Endothelial cell of umbilical vein (primary cell): ENCODE measurements at regions not wholly inside any gene's neighbourhood (a gene's known extent, or its start where the extent isn't known, plus 50 kb on each side); places are given as distances from the start of the nearest gene placed in this dataset.

ENCODE experiments used
- BruUV-seq: library from RNA; stranded (reverse); fragments of 400-500 nt; replicated peaks from 2 replicates; lab custom pipeline; 2021; lab: Mats Ljungman, UMichigan
- CTCF ChIA-PET: fragments of 300-600, 350-600 bp; sonication (Branson Sonifier 250); formaldehyde crosslinking; loops from one replicate; lab custom pipeline; 2021; ENCODE audit warnings: antibody characterized with exemption, inconsistent platforms; lab: Charles Lee
- POLR2A ChIA-PET: fragments of 300-600, 350-600 bp; sonication (Branson Sonifier 250); formaldehyde crosslinking; loops from one replicate; lab custom pipeline; 2021; ENCODE audit warnings: antibody characterized with exemption, inconsistent platforms; lab: Charles Lee
- DNase-seq: peaks from one replicate; pipeline ENCODE4 v3.0.0-alpha.2; 2011; ENCODE audit warnings: low read depth, low spot score
- FAIRE-seq: peaks from 2 replicates; lab custom pipeline; 2011; peaks lifted over from hg19 to GRCh38; lab: Jason Lieb, UNC
- H2AFZ ChIP-seq: 2 replicates; pipeline ENCODE4 v1.6.0; 2012; ENCODE audit warnings: low read depth, low read length, control low read depth, inconsistent platforms
- H3K27ac ChIP-seq: 2 replicates; pipeline ENCODE4 v1.5.1; 2011; ENCODE audit warnings: low read depth, mild to moderate bottlenecking, control low read depth, low read length, moderate library complexity; ENCODE audit not compliant: insufficient read depth
- H3K27me3 ChIP-seq, 2 experiments: 2 replicates each; pipeline versions ENCODE4 v1.6.0 to v1.6.1; 2011; ENCODE audit warnings: low read length in 2 of 2, mixed read lengths in 1 of 2; ENCODE audit not compliant: control insufficient read depth in 2 of 2, insufficient read depth in 2 of 2
- H3K36me3 ChIP-seq, 2 experiments: 2 replicates in 1 of 2; 3 replicates in 1 of 2; pipeline ENCODE4 v1.5.1; 2011; ENCODE audit warnings: low read length in 2 of 2, mild to moderate bottlenecking in 1 of 2, moderate library complexity in 1 of 2; ENCODE audit not compliant: control insufficient read depth in 2 of 2, insufficient read depth in 2 of 2; ENCODE audit errors: extremely low read depth in 1 of 2
- H3K4me1 ChIP-seq: 3 replicates; pipeline ENCODE4 v1.5.1; 2011; ENCODE audit warnings: mild to moderate bottlenecking, low read length; ENCODE audit not compliant: control insufficient read depth, insufficient read depth; ENCODE audit errors: extremely low read depth
- H3K4me2 ChIP-seq: 2 replicates; pipeline ENCODE4 v1.6.1; 2011; ENCODE audit warnings: low read length, control low read depth, mixed read lengths; ENCODE audit not compliant: insufficient read depth
- H3K4me3 ChIP-seq, 3 experiments: fragments of 200-600 bp in 1 of 3; sonication (generic), shearing (Covaris generic) in 1 of 3; replicated peaks in 1 of 3; 2 replicates each; pipeline ENCODE4 v1.5.1; 2011 to 2016; ENCODE audit warnings: control low read depth in 3 of 3, low read length in 3 of 3, mild to moderate bottlenecking in 2 of 3, inconsistent platforms in 1 of 3, low read depth in 1 of 3, moderate library complexity in 1 of 3; ENCODE audit not compliant: insufficient read depth in 1 of 3
- H3K79me2 ChIP-seq: 2 replicates; pipeline ENCODE4 v1.6.0; 2012; ENCODE audit warnings: low read length, inconsistent platforms; ENCODE audit not compliant: control insufficient read depth, insufficient read depth
- H3K9ac ChIP-seq: replicated peaks from 2 replicates; pipeline ENCODE3; 2011; ENCODE audit warnings: low read length, control low read depth; ENCODE audit not compliant: insufficient read depth; ENCODE audit errors: extremely low read depth
- H3K9me1 ChIP-seq: replicated peaks from 3 replicates; pipeline ENCODE4 v1.6.0; 2011; ENCODE audit warnings: mild to moderate bottlenecking, low read length; ENCODE audit not compliant: control insufficient read depth, insufficient read depth; ENCODE audit errors: extremely low read depth
- H3K9me3 ChIP-seq: replicated peaks from 2 replicates; pipeline ENCODE4 v1.5.1; 2012; ENCODE audit warnings: low read length, inconsistent platforms; ENCODE audit not compliant: control insufficient read depth, insufficient read depth
- H4K20me1 ChIP-seq: replicated peaks from 2 replicates; pipeline ENCODE3; 2011; ENCODE audit warnings: mild to moderate bottlenecking, low read length; ENCODE audit not compliant: control insufficient read depth, insufficient read depth; ENCODE audit errors: extremely low read depth
- CTCF ChIP-seq, 2 donors: IDR thresholded peaks; 1 replicate in 1 of 2; 2 replicates in 1 of 2; pipeline ENCODE4 v1.5.1; 2011; ENCODE audit warnings: low read length in 2 of 2, mild to moderate bottlenecking in 2 of 2, moderate library complexity in 2 of 2, control low read depth in 1 of 2, inconsistent platforms in 1 of 2, low read depth in 1 of 2; ENCODE audit not compliant: insufficient read depth in 1 of 2; ENCODE audit errors: extremely low read depth in 1 of 2
- EZH2 ChIP-seq: IDR thresholded peaks from 2 replicates; pipeline ENCODE4 v1.6.1; 2012; ENCODE audit warnings: borderline replicate concordance, low read depth, mild to moderate bottlenecking, moderate library complexity, low read length, inconsistent platforms; ENCODE audit not compliant: severe bottlenecking
- FOS ChIP-seq: IDR thresholded peaks from 2 replicates; pipeline ENCODE4 v1.6.1; 2011; ENCODE audit warnings: mild to moderate bottlenecking, low read length, moderate library complexity, borderline replicate concordance; ENCODE audit not compliant: insufficient read depth
- GATA2 ChIP-seq: IDR thresholded peaks from 2 replicates; pipeline ENCODE4 v1.7.0; 2011; ENCODE audit warnings: low read depth, mild to moderate bottlenecking, moderate library complexity, mixed read lengths, low read length; ENCODE audit not compliant: insufficient read length, insufficient read depth
- JUN ChIP-seq: IDR thresholded peaks from 2 replicates; pipeline ENCODE4 v1.6.1; 2011; ENCODE audit warnings: borderline replicate concordance, low read depth; ENCODE audit not compliant: insufficient read length, insufficient read depth
- MYC ChIP-seq: IDR thresholded peaks from one replicate; pipeline ENCODE4 v1.6.1; 2011; ENCODE audit warnings: mild to moderate bottlenecking, low read depth, low read length
- POLR2A ChIP-seq: IDR thresholded peaks from 2 replicates; pipeline ENCODE4 v1.6.1; 2012; ENCODE audit warnings: low read depth, mild to moderate bottlenecking, control low read depth, low read length
- POLR2AphosphoS5 ChIP-seq: IDR thresholded peaks from 2 replicates; pipeline ENCODE4 v1.6.1; 2012; ENCODE audit warnings: low read depth, mild to moderate bottlenecking, control low read depth, low read length, moderate library complexity; ENCODE audit not compliant: insufficient read depth
- dilution Hi-C: fragments of 300-500 bp; cut with MboI; formaldehyde crosslinking; loops from one replicate; pipeline ENCODE4 v1.15.0; 2019; ENCODE audit warnings: low sequenced_read_pairs; ENCODE audit not compliant: extremely low pct_ligation_motif_present
- intact Hi-C: fragments of 100-400 bp; cut with micrococcal nuclease; formaldehyde crosslinking; loops from one replicate; pipeline ENCODE4 v1.10.0; 2022
- TF ChIP-seq, protein P1 (sequence below): IDR thresholded peaks from 2 replicates; pipeline ENCODE4 v1.6.1; 2011; ENCODE audit not compliant: insufficient read depth, insufficient read length

DNA sequence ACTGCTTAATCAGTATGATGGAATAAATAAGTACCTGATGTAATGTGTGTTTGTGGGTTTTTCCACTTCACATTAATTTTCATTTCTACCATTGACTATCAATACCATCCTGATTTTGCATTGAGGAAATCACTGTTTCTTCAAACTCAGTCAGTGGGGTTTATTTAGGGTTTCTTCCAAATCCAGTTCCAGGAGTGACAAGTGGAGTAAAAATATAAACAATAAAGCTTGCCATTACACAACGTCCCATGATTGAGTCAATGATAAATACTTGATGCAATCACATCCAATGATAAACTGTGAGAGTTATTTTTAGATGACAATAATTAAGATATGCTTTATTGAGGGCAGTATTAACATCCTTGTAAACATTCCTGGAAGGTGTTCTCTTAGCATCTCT lies 1037.4 kb upstream of the GJE1 start:
- intact Hi-C loops = no loop called here
- H3K36me3 ChIP-seq = no peaks in the 10 kb centered on the region
- CTCF ChIA-PET = no interaction called here
- no peaks in the 10 kb centered on the region for H3K9me1 ChIP-seq
- FAIRE-seq (no peak), DNase-seq (no peak)
- no peaks in the 10 kb centered on the region for H3K27me3 ChIP-seq
- BruUV-seq = no TSS peak
- dilution Hi-C loops = no loop called here
- no peaks in the 10 kb centered on the region for H4K20me1 ChIP-seq
- no peaks in the 10 kb centered on the region for H3K9me3 ChIP-seq
- H3K79me2 ChIP-seq = no peaks in the 10 kb centered on the region
- no peak overlapping the region for H3K9ac ChIP-seq
- H3K4me2 ChIP-seq = no peak overlapping the region
- H3K27ac ChIP-seq = no peak overlapping the region
- TF ChIP-seq POLR2AphosphoS5 (no peak), FOS (no peak), JUN (no peak), MYC (no peak), POLR2A (no peak), EZH2 (no peak), GATA2 (no peak), CTCF (IDR thresholded peaks at IDR 0.05; ENCODE audit: extremely low read depth in 1 of 2, insufficient read depth in 1 of 2, low read depth in 1 of 2, low read length in 2 of 2) (no peak)
- TF ChIP-seq, protein P1, sequence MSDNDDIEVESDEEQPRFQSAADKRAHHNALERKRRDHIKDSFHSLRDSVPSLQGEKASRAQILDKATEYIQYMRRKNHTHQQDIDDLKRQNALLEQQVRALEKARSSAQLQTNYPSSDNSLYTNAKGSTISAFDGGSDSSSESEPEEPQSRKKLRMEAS = no peak
- POLR2A ChIA-PET = no interaction called here
- H3K4me1 ChIP-seq = no peaks in the 10 kb centered on the region
- no peak overlapping the region for H2AFZ ChIP-seq
- H3K4me3 ChIP-seq = no peak overlapping the region
